HFF-Myc (cell line): ENCODE measurements at regions not wholly inside any gene's neighbourhood (a gene's known extent, or its start where the extent isn't known, plus 50 kb on each side); places are given as distances from the start of the nearest gene placed in this dataset.

Source experiments
- DNase-seq: peaks from one replicate; pipeline ENCODE4 v3.0.0-alpha.2; 2011; ENCODE audit warnings: low read depth; ENCODE audit errors: extremely low read depth
- H3K4me3 ChIP-seq: replicated peaks from 2 replicates; pipeline ENCODE4 v1.5.1; 2011; ENCODE audit warnings: low read depth, mild to moderate bottlenecking, control low read depth, low read length
- CTCF ChIP-seq: IDR thresholded peaks from 2 replicates; pipeline ENCODE4 v1.5.1; 2012; ENCODE audit warnings: mild to moderate bottlenecking, low read depth, low read length, control low read depth; ENCODE audit errors: missing control alignments

GRCh38 chr22:46026899-46027210, 49.9 kb upstream of the WNT7B start:
- TF ChIP-seq CTCF, result no peak
- H3K4me3 ChIP-seq, result peak overlapping the region; percentile 23

GRCh38 chr22:46027211-46028105, 50.5 kb upstream of the WNT7B start:
- DNase-seq, result no peak
- no peak for TF ChIP-seq CTCF
- peak overlapping the region; percentile 23 for H3K4me3 ChIP-seq

More at GRCh38 chr22:46026899-46027210, 49.9 kb upstream of the WNT7B start:
- no peak for DNase-seq

GRCh38 chr22:46028106-46028991, 51.4 kb upstream of the WNT7B start:
- DNase-seq, result no peak
- H3K4me3 ChIP-seq, result no peak overlapping the region
- TF ChIP-seq CTCF, result no peak

- no peak for TF ChIP-seq CTCF
- no peak for DNase-seq
- no peak overlapping the region for H3K4me3 ChIP-seq
These were observed 52.1 kb upstream of the WNT7B start for GRCh38 chr22:46029036-46029435.

GRCh38 chr22:46029574-46030200, 52.7 kb upstream of the WNT7B start:
- TF ChIP-seq CTCF, result no peak
- DNase-seq, result no peak
- H3K4me3 ChIP-seq, result no peak overlapping the region

- no peak for DNase-seq
- no peak overlapping the region for H3K4me3 ChIP-seq
- TF ChIP-seq CTCF, result no peak
These were observed 53.4 kb upstream of the WNT7B start for GRCh38 chr22:46030231-46030880.
